Activated CD4-positive, alpha-beta memory T cell treated with anti-CD3 and anti-CD28 coated beads for 36 hours (primary cell): ENCODE measurements at regions not wholly inside any gene's neighbourhood (a gene's known extent, or its start where the extent isn't known, plus 50 kb on each side); places are given as distances from the start of the nearest gene placed in this dataset.

Experiments used
- CTCF ChIA-PET: fragments of 350-600 bp; sonication (Branson Sonifier 250); formaldehyde crosslinking; loops from one replicate; lab custom pipeline; 2021; ENCODE audit warnings: antibody characterized with exemption, inconsistent platforms; lab: Charles Lee
- POLR2A ChIA-PET: fragments of 350-600 bp; sonication (Branson Sonifier 250); formaldehyde crosslinking; loops from one replicate; lab custom pipeline; 2021; ENCODE audit warnings: antibody characterized with exemption; lab: Charles Lee
- DNase-seq: peaks from one replicate; pipeline ENCODE4 v3.0.0-alpha.2; 2020
- H3K27ac Mint-ChIP-seq: one replicate; pipeline ENCODE4 v1.8.0; 2021; ENCODE audit warnings: mixed read lengths
- H3K27me3 Mint-ChIP-seq: one replicate; pipeline ENCODE4 v1.8.0; 2021; ENCODE audit warnings: mixed read lengths
- H3K36me3 Mint-ChIP-seq: one replicate; pipeline ENCODE4 v1.8.0; 2021; ENCODE audit warnings: mixed read lengths
- H3K4me1 Mint-ChIP-seq: one replicate; pipeline ENCODE4 v1.8.0; 2021; ENCODE audit warnings: low read depth, mixed read lengths
- H3K4me3 Mint-ChIP-seq: one replicate; pipeline ENCODE4 v1.8.0; 2021; ENCODE audit warnings: mild to moderate bottlenecking, mixed read lengths
- H3K9me3 Mint-ChIP-seq: one replicate; pipeline ENCODE4 v1.8.0; 2021; ENCODE audit warnings: mixed read lengths
- intact Hi-C: fragments of 100-400 bp; cut with micrococcal nuclease; formaldehyde crosslinking; loops from one replicate; pipeline ENCODE4 v1.15.1; 2023

DNA sequence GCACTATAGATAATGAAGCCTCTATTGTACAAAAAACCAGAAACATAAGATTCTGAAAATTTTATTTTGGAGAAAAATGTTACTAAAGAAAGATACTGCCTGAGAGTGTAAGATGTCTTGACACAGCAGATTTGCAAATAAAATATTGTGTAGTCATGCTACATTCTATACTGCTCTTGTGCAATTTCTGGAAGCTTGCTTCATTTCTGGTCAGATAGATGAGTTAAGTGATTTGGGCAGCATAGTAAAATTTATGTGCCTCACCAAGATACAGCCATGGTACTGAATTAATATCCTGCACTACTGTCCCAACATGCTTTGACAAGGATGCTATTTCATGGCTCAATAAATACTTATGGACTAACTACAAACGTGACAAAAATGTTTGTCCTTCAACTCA, 55.1 kb upstream of the STARD13 start:
- CTCF ChIA-PET: no interaction called here
- Mint-ChIP-seq H3K4me1 (no peaks in the 10 kb centered on the region), H3K27ac (no peak overlapping the region)

DNA sequence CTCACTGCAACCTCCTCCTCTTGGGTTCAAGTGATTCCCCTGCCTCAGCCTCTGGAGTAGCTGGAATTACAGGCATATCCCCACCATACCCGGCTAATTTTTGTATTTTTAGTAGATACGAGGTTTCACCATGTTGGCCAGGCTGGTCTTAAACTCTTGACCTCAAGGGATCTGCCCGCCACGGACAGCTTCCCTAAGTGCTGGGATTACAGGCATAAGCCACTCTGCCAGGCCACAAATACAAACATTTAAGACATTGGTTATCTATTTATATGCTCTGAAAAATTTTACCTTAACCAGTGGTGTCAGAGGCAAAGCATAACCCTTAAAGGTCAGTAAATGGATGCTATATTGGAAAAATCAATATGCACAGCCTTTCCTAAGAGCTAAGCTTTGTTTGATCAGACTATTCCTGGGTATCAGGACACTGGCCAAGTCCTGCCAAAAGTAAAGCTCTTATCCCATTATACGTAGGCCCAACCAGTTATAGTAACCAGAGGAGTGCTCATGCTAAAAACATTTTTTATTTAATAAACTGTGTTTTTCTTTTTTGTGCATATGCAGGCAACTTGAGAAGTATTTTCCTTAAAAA, 56.4 kb upstream of the STARD13 start:
- H3K4me1 Mint-ChIP-seq: no peaks in the 10 kb centered on the region
- H3K27me3 Mint-ChIP-seq: peaks cover 7% of the 10 kb centered on the region
- intact Hi-C loops: no loop called here
- H3K27ac Mint-ChIP-seq: no peak overlapping the region
- no peaks in the 10 kb centered on the region for H3K36me3 Mint-ChIP-seq
- ChIA-PET POLR2A (no interaction called here), CTCF (no interaction called here)
- no peaks in the 10 kb centered on the region for H3K9me3 Mint-ChIP-seq
- H3K4me3 Mint-ChIP-seq: no peak overlapping the region
- DNase-seq: no peak

More for the DNA sequence above, 55.1 kb upstream of the STARD13 start:
- POLR2A ChIA-PET: no interaction called here
- H3K27me3 Mint-ChIP-seq: peaks cover 5% of the 10 kb centered on the region
- H3K36me3 Mint-ChIP-seq: no peaks in the 10 kb centered on the region
- H3K9me3 Mint-ChIP-seq: no peaks in the 10 kb centered on the region
- intact Hi-C loops: no loop called here
- H3K4me3 Mint-ChIP-seq: no peak overlapping the region
- DNase-seq: no peak

- ChIA-PET POLR2A (no interaction called here), CTCF (no interaction called here)
- Mint-ChIP-seq H3K9me3 (no peaks in the 10 kb centered on the region), H3K27me3 (peaks cover 25% of the 10 kb centered on the region), H3K4me1 (peaks cover 2% of the 10 kb centered on the region), H3K36me3 (no peaks in the 10 kb centered on the region), H3K4me3 (no peak overlapping the region), H3K27ac (no peak overlapping the region)
- DNase-seq: no peak
- intact Hi-C loops: no loop called here
Observed at GRCh38 chr13:33345842-33346241, 60.3 kb upstream of the STARD13 start.

- no peak overlapping the region for H3K4me3 Mint-ChIP-seq
- no peaks in the 10 kb centered on the region for H3K9me3 Mint-ChIP-seq
- intact Hi-C loops: no loop called here
- CTCF ChIA-PET: no interaction called here
- H3K27ac Mint-ChIP-seq: no peak overlapping the region
- POLR2A ChIA-PET: no interaction called here
- H3K4me1 Mint-ChIP-seq: peaks cover 2% of the 10 kb centered on the region
- no peaks in the 10 kb centered on the region for H3K36me3 Mint-ChIP-seq
- no peak for DNase-seq
- H3K27me3 Mint-ChIP-seq: peaks cover 36% of the 10 kb centered on the region
Observed at GRCh38 chr13:33347861-33348260, 62.3 kb upstream of the STARD13 start.

DNA sequence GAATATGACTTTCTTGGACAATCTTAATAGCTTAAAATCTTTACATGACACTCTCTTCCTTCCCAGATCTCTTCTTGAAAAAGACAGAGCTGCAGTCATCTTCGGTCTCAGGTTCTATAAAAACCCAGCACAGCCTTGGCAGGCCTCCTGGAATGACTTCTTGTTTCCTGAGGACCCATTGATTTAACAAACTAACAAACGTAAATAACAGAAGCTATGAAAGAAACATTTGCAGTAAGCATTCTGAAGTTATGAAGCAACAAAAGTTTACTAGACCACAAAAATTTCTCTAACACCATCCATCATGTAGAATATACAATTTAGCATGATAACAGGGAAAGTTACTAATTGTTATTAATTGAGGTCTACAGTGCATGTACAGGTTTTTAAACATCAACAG, 62.8 kb upstream of the STARD13 start:
- Mint-ChIP-seq H3K27ac (no peak overlapping the region), H3K4me3 (no peak overlapping the region), H3K9me3 (no peaks in the 10 kb centered on the region), H3K36me3 (no peaks in the 10 kb centered on the region), H3K4me1 (peaks cover 2% of the 10 kb centered on the region), H3K27me3 (peaks cover 40% of the 10 kb centered on the region)
- ChIA-PET POLR2A (no interaction called here), CTCF (no interaction called here)
- intact Hi-C loops: no loop called here
- no peak for DNase-seq

- DNase-seq: no peak
- Mint-ChIP-seq H3K9me3 (no peaks in the 10 kb centered on the region), H3K4me3 (no peak overlapping the region), H3K27ac (no peak overlapping the region), H3K4me1 (peaks cover 2% of the 10 kb centered on the region), H3K36me3 (no peaks in the 10 kb centered on the region), H3K27me3 (peaks cover 40% of the 10 kb centered on the region)
- POLR2A ChIA-PET: no interaction called here
- CTCF ChIA-PET: interaction anchor here (0.5 kb wide), 1 partner anchor 16 kb away, joined by 3 read pairs; no protein-coding TSS in a partner anchor
- intact Hi-C loops: no loop called here
Observed at GRCh38 chr13:33349288-33349985, 63.9 kb upstream of the STARD13 start.

GRCh38 chr13:33349986-33350826, 64.7 kb upstream of the STARD13 start:
- Mint-ChIP-seq H3K4me1 (peaks cover 2% of the 10 kb centered on the region), H3K36me3 (no peaks in the 10 kb centered on the region), H3K4me3 (no peak overlapping the region), H3K27me3 (peaks cover 42% of the 10 kb centered on the region), H3K27ac (no peak overlapping the region), H3K9me3 (no peaks in the 10 kb centered on the region)
- ChIA-PET CTCF (interaction anchor here (0.5 kb wide), 1 partner anchor 17 kb away, joined by 3 read pairs; no protein-coding TSS in a partner anchor), POLR2A (no interaction called here)
- no peak for DNase-seq
- intact Hi-C loops: no loop called here

GRCh38 chr13:33351319-33351718, 65.8 kb upstream of the STARD13 start:
- H3K9me3 Mint-ChIP-seq: no peaks in the 10 kb centered on the region
- H3K27me3 Mint-ChIP-seq: peaks cover 49% of the 10 kb centered on the region
- peaks cover 2% of the 10 kb centered on the region for H3K4me1 Mint-ChIP-seq
- POLR2A ChIA-PET: no interaction called here
- CTCF ChIA-PET: no interaction called here
- H3K27ac Mint-ChIP-seq: no peak overlapping the region
- no peak for DNase-seq
- intact Hi-C loops: no loop called here
- no peaks in the 10 kb centered on the region for H3K36me3 Mint-ChIP-seq
- no peak overlapping the region for H3K4me3 Mint-ChIP-seq

DNA sequence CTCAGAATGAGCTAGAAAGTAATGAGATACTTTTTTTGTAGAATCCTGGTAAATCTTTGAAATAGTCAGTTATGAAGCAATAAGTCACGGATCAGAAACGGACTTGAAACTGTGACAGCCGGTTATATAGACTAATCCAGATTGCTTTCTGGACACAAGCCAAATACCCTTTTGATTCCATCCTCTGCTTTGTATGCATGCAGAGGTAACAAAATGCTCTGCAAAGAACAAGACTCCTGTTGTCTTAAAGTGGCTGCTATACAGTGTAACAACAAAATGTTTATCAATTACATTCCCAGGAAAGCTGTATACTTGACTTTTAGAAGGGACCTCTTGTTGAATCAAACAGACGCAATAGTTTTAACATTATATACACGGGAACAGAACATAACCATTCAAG, 66.5 kb upstream of the STARD13 start:
- ChIA-PET CTCF (no interaction called here), POLR2A (no interaction called here)
- no peak overlapping the region for H3K27ac Mint-ChIP-seq
- H3K4me1 Mint-ChIP-seq: peaks cover 2% of the 10 kb centered on the region
- H3K36me3 Mint-ChIP-seq: no peaks in the 10 kb centered on the region
- intact Hi-C loops: no loop called here
- no peak for DNase-seq
- no peak overlapping the region for H3K4me3 Mint-ChIP-seq
- peaks cover 50% of the 10 kb centered on the region for H3K27me3 Mint-ChIP-seq
- no peaks in the 10 kb centered on the region for H3K9me3 Mint-ChIP-seq

- Mint-ChIP-seq H3K27ac (no peak overlapping the region), H3K4me1 (peaks cover 2% of the 10 kb centered on the region), H3K4me3 (no peak overlapping the region), H3K27me3 (peaks cover 48% of the 10 kb centered on the region), H3K36me3 (no peaks in the 10 kb centered on the region), H3K9me3 (no peaks in the 10 kb centered on the region)
- CTCF ChIA-PET: no interaction called here
- DNase-seq: no peak
- intact Hi-C loops: no loop called here
- POLR2A ChIA-PET: no interaction called here
Observed at GRCh38 chr13:33352526-33352925, 67.0 kb upstream of the STARD13 start.

DNA sequence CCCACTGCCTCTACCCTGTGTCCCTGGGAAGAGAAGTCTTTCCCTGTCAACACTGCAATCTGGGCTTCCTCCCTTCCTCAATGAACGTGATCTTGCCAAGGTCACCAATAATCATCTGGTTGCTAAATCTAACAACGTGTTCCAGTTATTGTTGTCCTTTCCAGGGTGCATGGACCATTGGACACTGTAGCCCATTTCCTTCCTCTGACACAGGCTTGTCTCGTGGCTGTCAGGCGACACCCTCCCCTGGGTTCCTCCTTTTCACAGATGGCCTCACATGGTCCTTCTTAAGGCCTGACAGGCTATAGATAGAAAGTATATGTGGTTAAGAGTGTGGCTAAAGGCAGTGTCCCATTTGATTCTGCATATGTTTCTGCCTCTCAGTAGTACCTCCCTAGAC, 67.7 kb upstream of the STARD13 start:
- Mint-ChIP-seq H3K27ac (no peak overlapping the region), H3K27me3 (peaks cover 47% of the 10 kb centered on the region), H3K9me3 (no peaks in the 10 kb centered on the region), H3K36me3 (no peaks in the 10 kb centered on the region), H3K4me1 (peaks cover 2% of the 10 kb centered on the region), H3K4me3 (no peak overlapping the region)
- DNase-seq: no peak
- intact Hi-C loops: no loop called here
- ChIA-PET CTCF (no interaction called here), POLR2A (no interaction called here)

DNA sequence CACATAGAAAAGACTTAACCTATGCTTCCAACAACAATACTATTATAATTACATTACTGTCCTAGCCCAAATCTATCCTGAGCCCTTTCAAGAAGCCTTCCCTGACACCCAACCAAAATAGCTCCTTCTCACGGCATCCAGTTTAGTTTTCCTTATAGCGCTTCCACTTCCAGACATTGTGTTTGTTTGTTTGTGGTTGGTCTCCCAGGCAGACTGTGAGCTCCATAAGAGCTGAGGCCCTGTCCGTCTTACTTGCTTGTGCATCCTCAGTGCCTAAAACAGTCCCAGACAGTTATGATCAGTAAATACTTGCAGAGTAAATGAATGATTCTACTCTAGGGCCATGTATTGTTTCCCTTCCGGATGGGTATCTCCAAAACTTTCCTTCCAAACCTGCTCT, 68.1 kb upstream of the STARD13 start:
- Mint-ChIP-seq H3K36me3 (no peaks in the 10 kb centered on the region), H3K4me1 (peaks cover 2% of the 10 kb centered on the region), H3K27me3 (peaks cover 46% of the 10 kb centered on the region), H3K27ac (no peak overlapping the region), H3K9me3 (no peaks in the 10 kb centered on the region), H3K4me3 (no peak overlapping the region)
- no peak for DNase-seq
- CTCF ChIA-PET: no interaction called here
- intact Hi-C loops: no loop called here
- POLR2A ChIA-PET: no interaction called here
